ENCODE measurements at regions not wholly inside any gene's neighbourhood (a gene's known extent, or its start where the extent isn't known, plus 50 kb on each side); places are given as distances from the start of the nearest gene placed in this dataset.

GRCh38 chr4:101593666-101594065 is 196.9 kb upstream of the BANK1 start:
- Mint-ChIP-seq H3K27ac (no peak overlapping the region), H3K4me3 (no peak overlapping the region), H3K9me3 (no peaks in the 10 kb centered on the region), H3K36me3 (no peaks in the 10 kb centered on the region), H3K27me3 (no peaks in the 10 kb centered on the region), H3K4me1 (peaks cover 0 to 2% (median 0%) of the 10 kb centered on the region in 4 donors)
- no peak overlapping the region for H3K4me3 ChIP-seq (ENCODE audit: low read length in 2 of 2)
- ChIA-PET CTCF (ENCODE audit: partially characterized antibody) (no interaction called here), POLR2A (ENCODE audit: partially characterized antibody) (no interaction called here)
- no peak for DNase-seq
- no peaks in the 10 kb centered on the region for H3K27me3 ChIP-seq (ENCODE audit: insufficient read depth, low read length)
- no peaks in the 10 kb centered on the region for H3K4me1 ChIP-seq (ENCODE audit: insufficient read depth, low read length)
- H3K9me3 ChIP-seq (ENCODE audit: control insufficient read depth in 1 of 2, low read length in 2 of 2) = no peaks in the 10 kb centered on the region
- intact Hi-C loops (cut with micrococcal nuclease) = no loop called here
- no peaks in the 10 kb centered on the region for H3K36me3 ChIP-seq (ENCODE audit: insufficient read depth, low read length)
- no peak overlapping the region for H3K27ac ChIP-seq (ENCODE audit: low read depth, low read length)

- Mint-ChIP-seq H3K27ac (no peak overlapping the region), H3K4me1 (no peaks in the 10 kb centered on the region), H3K4me3 (no peak overlapping the region), H3K9me3 (peaks cover 0 to 33% (median 24%) of the 10 kb centered on the region in 8 donors), H3K36me3 (peaks cover 0 to 1% of the 10 kb centered on the region in 2 donors), H3K27me3 (peaks cover 3 to 9% of the 10 kb centered on the region in 2 donors)
- DNase-seq = no peak
- POLR2A ChIA-PET (ENCODE audit: partially characterized antibody) = no interaction called here
- Histone ChIP-seq H3K4me3 (ENCODE audit: low read length in 2 of 2) (no peak overlapping the region), H3K9me3 (ENCODE audit: control insufficient read depth in 1 of 2, low read length in 2 of 2) (peaks cover 0 to 3% of the 10 kb centered on the region in 2 donors), H3K36me3 (ENCODE audit: insufficient read depth, low read length) (no peaks in the 10 kb centered on the region), H3K27ac (ENCODE audit: low read depth, low read length) (no peak overlapping the region), H3K27me3 (ENCODE audit: insufficient read depth, low read length) (no peaks in the 10 kb centered on the region), H3K4me1 (ENCODE audit: insufficient read depth, low read length) (no peaks in the 10 kb centered on the region)
- intact Hi-C loops (cut with micrococcal nuclease) = no loop called here
- CTCF ChIA-PET (ENCODE audit: partially characterized antibody) = no interaction called here
Observed at GRCh38 chr4:101584306-101584705, 206.2 kb upstream of the BANK1 start.

GRCh38 chr4:101563126-101563525 is 215.8 kb upstream of the PPP3CA start:
- Histone ChIP-seq H3K4me3 (ENCODE audit: low read length in 2 of 2) (no peak overlapping the region), H3K4me1 (ENCODE audit: insufficient read depth, low read length) (no peaks in the 10 kb centered on the region), H3K36me3 (ENCODE audit: insufficient read depth, low read length) (no peaks in the 10 kb centered on the region), H3K27me3 (ENCODE audit: insufficient read depth, low read length) (no peaks in the 10 kb centered on the region), H3K27ac (ENCODE audit: low read depth, low read length) (no peak overlapping the region), H3K9me3 (ENCODE audit: control insufficient read depth in 1 of 2, low read length in 2 of 2) (no peaks in the 10 kb centered on the region)
- Mint-ChIP-seq H3K27ac (no peak overlapping the region), H3K4me3 (no peak overlapping the region), H3K27me3 (peaks cover 5 to 10% of the 10 kb centered on the region in 2 donors), H3K36me3 (peaks cover 0 to 5% of the 10 kb centered on the region in 2 donors), H3K4me1 (no peaks in the 10 kb centered on the region), H3K9me3 (peaks cover 3 to 24% (median 11%) of the 10 kb centered on the region in 8 donors)
- CTCF ChIA-PET (ENCODE audit: partially characterized antibody) = no interaction called here
- POLR2A ChIA-PET (ENCODE audit: partially characterized antibody) = no interaction called here
- intact Hi-C loops (cut with micrococcal nuclease) = no loop called here
- no peak for DNase-seq

- intact Hi-C loops (cut with micrococcal nuclease) = no loop called here
- H3K9me3 Mint-ChIP-seq = peaks cover 0 to 28% (median 19%) of the 10 kb centered on the region in 8 donors
- H3K27ac Mint-ChIP-seq = no peak overlapping the region
- Histone ChIP-seq H3K4me1 (ENCODE audit: insufficient read depth, low read length) (no peaks in the 10 kb centered on the region), H3K36me3 (ENCODE audit: insufficient read depth, low read length) (no peaks in the 10 kb centered on the region), H3K27me3 (ENCODE audit: insufficient read depth, low read length) (no peaks in the 10 kb centered on the region), H3K4me3 (ENCODE audit: low read length in 2 of 2) (no peak overlapping the region), H3K9me3 (ENCODE audit: control insufficient read depth in 1 of 2, low read length in 2 of 2) (no peaks in the 10 kb centered on the region), H3K27ac (ENCODE audit: low read depth, low read length) (no peak overlapping the region)
- no peak for DNase-seq
- peaks cover 3 to 8% of the 10 kb centered on the region in 2 donors for H3K36me3 Mint-ChIP-seq
- peaks cover 3 to 7% of the 10 kb centered on the region in 2 donors for H3K27me3 Mint-ChIP-seq
- peaks cover 0 to 2% (median under 1%) of the 10 kb centered on the region in 4 donors for H3K4me1 Mint-ChIP-seq
- H3K4me3 Mint-ChIP-seq = no peak overlapping the region
- CTCF ChIA-PET (ENCODE audit: partially characterized antibody) = no interaction called here
- POLR2A ChIA-PET (ENCODE audit: partially characterized antibody) = no interaction called here
Observed at GRCh38 chr4:101556842-101557241, 209.5 kb upstream of the PPP3CA start.

GRCh38 chr4:101555341-101555880 is 208.1 kb upstream of the PPP3CA start:
- no peak overlapping the region for H3K27ac ChIP-seq (ENCODE audit: low read depth, low read length)
- CTCF ChIA-PET (ENCODE audit: partially characterized antibody) = no interaction called here
- Mint-ChIP-seq H3K27ac (no peak overlapping the region), H3K36me3 (peaks cover 3 to 8% of the 10 kb centered on the region in 2 donors), H3K4me1 (peaks cover 0 to 2% (median under 1%) of the 10 kb centered on the region in 4 donors), H3K4me3 (no peak overlapping the region), H3K9me3 (peaks cover 0 to 35% (median 23%) of the 10 kb centered on the region in 8 donors), H3K27me3 (peaks cover 3 to 5% of the 10 kb centered on the region in 2 donors)
- POLR2A ChIA-PET (ENCODE audit: partially characterized antibody) = no interaction called here
- no peaks in the 10 kb centered on the region for H3K4me1 ChIP-seq (ENCODE audit: insufficient read depth, low read length)
- intact Hi-C loops (cut with micrococcal nuclease) = no loop called here
- no peaks in the 10 kb centered on the region for H3K36me3 ChIP-seq (ENCODE audit: insufficient read depth, low read length)
- DNase-seq = no peak
- H3K9me3 ChIP-seq (ENCODE audit: control insufficient read depth in 1 of 2, low read length in 2 of 2) = no peaks in the 10 kb centered on the region
- no peaks in the 10 kb centered on the region for H3K27me3 ChIP-seq (ENCODE audit: insufficient read depth, low read length)
- no peak overlapping the region for H3K4me3 ChIP-seq (ENCODE audit: low read length in 2 of 2)

GRCh38 chr4:101540336-101540735 is 193.0 kb upstream of the PPP3CA start:
- POLR2A ChIA-PET (ENCODE audit: partially characterized antibody) = no interaction called here
- no peaks in the 10 kb centered on the region for H3K27me3 ChIP-seq (ENCODE audit: insufficient read depth, low read length)
- Mint-ChIP-seq H3K36me3 (no peaks in the 10 kb centered on the region), H3K9me3 (peaks cover 0 to 7% (median 3%) of the 10 kb centered on the region in 8 donors), H3K27me3 (peaks cover 3 to 6% of the 10 kb centered on the region in 2 donors), H3K4me1 (no peaks in the 10 kb centered on the region), H3K4me3 (no peak overlapping the region), H3K27ac (no peak overlapping the region)
- CTCF ChIA-PET (ENCODE audit: partially characterized antibody) = no interaction called here
- no peak overlapping the region for H3K4me3 ChIP-seq (ENCODE audit: low read length in 2 of 2)
- no peaks in the 10 kb centered on the region for H3K4me1 ChIP-seq (ENCODE audit: insufficient read depth, low read length)
- DNase-seq = no peak
- intact Hi-C loops (cut with micrococcal nuclease) = no loop called here
- no peaks in the 10 kb centered on the region for H3K9me3 ChIP-seq (ENCODE audit: control insufficient read depth in 1 of 2, low read length in 2 of 2)
- H3K27ac ChIP-seq (ENCODE audit: low read depth, low read length) = no peak overlapping the region
- no peaks in the 10 kb centered on the region for H3K36me3 ChIP-seq (ENCODE audit: insufficient read depth, low read length)

- Histone ChIP-seq H3K4me3 (ENCODE audit: low read length in 2 of 2) (no peak overlapping the region), H3K4me1 (ENCODE audit: insufficient read depth, low read length) (peaks cover 17% of the 10 kb centered on the region), H3K27ac (ENCODE audit: low read depth, low read length) (no peak overlapping the region), H3K36me3 (ENCODE audit: insufficient read depth, low read length) (no peaks in the 10 kb centered on the region), H3K9me3 (ENCODE audit: control insufficient read depth in 1 of 2, low read length in 2 of 2) (no peaks in the 10 kb centered on the region), H3K27me3 (ENCODE audit: insufficient read depth, low read length) (no peaks in the 10 kb centered on the region)
- peak overlapping the region in 5 of 7 donors; percentile 7 to 84 (median 51) for H3K27ac Mint-ChIP-seq
- DNase-seq = no peak
- H3K36me3 Mint-ChIP-seq = no peaks in the 10 kb centered on the region
- peaks cover 0 to 3% (median 0%) of the 10 kb centered on the region in 8 donors for H3K9me3 Mint-ChIP-seq
- H3K27me3 Mint-ChIP-seq = peaks cover 2 to 3% of the 10 kb centered on the region in 2 donors
- intact Hi-C loops (cut with micrococcal nuclease) = loop anchor here (5.0 kb wide), 1 partner anchor 361 kb away; no protein-coding TSS in a partner anchor
- ChIA-PET CTCF (ENCODE audit: partially characterized antibody) (interaction anchor here (1.0 kb wide), 1 partner anchor 1435 kb away, joined by 3 read pairs; no protein-coding TSS in a partner anchor), POLR2A (ENCODE audit: partially characterized antibody) (no interaction called here)
- H3K4me3 Mint-ChIP-seq = no peak overlapping the region
- peaks cover 10 to 21% (median 10%) of the 10 kb centered on the region in 4 donors for H3K4me1 Mint-ChIP-seq
Observed at GRCh38 chr4:101528526-101528925, 181.2 kb upstream of the PPP3CA start.
